Sigmoid colon (tissue), 4 donors: ENCODE measurements at regions not wholly inside any gene's neighbourhood (a gene's known extent, or its start where the extent isn't known, plus 50 kb on each side); places are given as distances from the start of the nearest gene placed in this dataset.

Experiments used
- POLR2AphosphoS5 ChIP-seq, 4 donors: sonication (generic); formaldehyde crosslinking; IDR thresholded peaks; one replicate each; pipeline ENCODE4 v1.6.1; 2017; ENCODE audit warnings: antibody characterized with exemption in 4 of 4
- TF ChIP-seq, protein P1 (sequence below), 4 experiments: fragments of 450-650 bp in 3 of 4; fragments of 200-600 bp in 1 of 4; IDR thresholded peaks; one replicate each; pipeline ENCODE4 v1.5.1; 2016 to 2019; ENCODE audit warnings: antibody characterized with exemption in 4 of 4, mild to moderate bottlenecking in 3 of 4, moderate library complexity in 2 of 4

- no peak for TF ChIP-seq POLR2AphosphoS5 (IDR thresholded peaks at IDR 0.05)
- TF ChIP-seq, protein P1, sequence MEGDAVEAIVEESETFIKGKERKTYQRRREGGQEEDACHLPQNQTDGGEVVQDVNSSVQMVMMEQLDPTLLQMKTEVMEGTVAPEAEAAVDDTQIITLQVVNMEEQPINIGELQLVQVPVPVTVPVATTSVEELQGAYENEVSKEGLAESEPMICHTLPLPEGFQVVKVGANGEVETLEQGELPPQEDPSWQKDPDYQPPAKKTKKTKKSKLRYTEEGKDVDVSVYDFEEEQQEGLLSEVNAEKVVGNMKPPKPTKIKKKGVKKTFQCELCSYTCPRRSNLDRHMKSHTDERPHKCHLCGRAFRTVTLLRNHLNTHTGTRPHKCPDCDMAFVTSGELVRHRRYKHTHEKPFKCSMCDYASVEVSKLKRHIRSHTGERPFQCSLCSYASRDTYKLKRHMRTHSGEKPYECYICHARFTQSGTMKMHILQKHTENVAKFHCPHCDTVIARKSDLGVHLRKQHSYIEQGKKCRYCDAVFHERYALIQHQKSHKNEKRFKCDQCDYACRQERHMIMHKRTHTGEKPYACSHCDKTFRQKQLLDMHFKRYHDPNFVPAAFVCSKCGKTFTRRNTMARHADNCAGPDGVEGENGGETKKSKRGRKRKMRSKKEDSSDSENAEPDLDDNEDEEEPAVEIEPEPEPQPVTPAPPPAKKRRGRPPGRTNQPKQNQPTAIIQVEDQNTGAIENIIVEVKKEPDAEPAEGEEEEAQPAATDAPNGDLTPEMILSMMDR (IDR thresholded peaks at IDR 0.05) = no peak
Measured at GRCh38 chr5:144873076-144873475, 702.4 kb downstream of the KCTD16 start.
